Right atrium auricular region (tissue), 2 donors: ENCODE measurements at regions not wholly inside any gene's neighbourhood (a gene's known extent, or its start where the extent isn't known, plus 50 kb on each side); places are given as distances from the start of the nearest gene placed in this dataset.

ENCODE experiments used
- DNase-seq: peaks from one replicate; pipeline ENCODE4 v3.0.0-alpha.2; 2019; ENCODE audit warnings: low spot score
- H3K27ac ChIP-seq, 2 donors: fragments of 200-600 bp; sonication (generic); 1 replicate in 1 of 2; 2 replicates in 1 of 2; pipeline ENCODE4 v1.5.1; 2016 to 2019
- H3K27me3 ChIP-seq, 2 donors: fragments of 200-600 bp; sonication (generic); one replicate each; pipeline versions ENCODE4 v1.5.1 to v1.6.0; 2017 to 2019
- H3K36me3 ChIP-seq: fragments of 200-600 bp; sonication (generic); one replicate; pipeline ENCODE4 v1.5.1; 2016
- H3K4me1 ChIP-seq, 2 donors: fragments of 200-600 bp; sonication (generic); one replicate each; pipeline versions ENCODE4 v1.5.1 to v1.6.0; 2017 to 2019
- H3K4me3 ChIP-seq, 2 donors: fragments of 200-600 bp; sonication (generic); 1 replicate in 1 of 2; 2 replicates in 1 of 2; pipeline ENCODE4 v1.5.1; 2017 to 2019; ENCODE audit warnings: mild to moderate bottlenecking in 1 of 2, moderate library complexity in 1 of 2
- H3K9me3 ChIP-seq, 2 donors: fragments of 200-600 bp; sonication (generic); one replicate each; pipeline ENCODE4 v1.5.1; 2019
- TF ChIP-seq, protein P1 (sequence below), 2 donors: fragments of 200-600 bp; sonication (generic); IDR thresholded peaks; one replicate each; pipeline ENCODE4 v1.5.1; 2019; ENCODE audit warnings: antibody characterized with exemption in 2 of 2

DNA sequence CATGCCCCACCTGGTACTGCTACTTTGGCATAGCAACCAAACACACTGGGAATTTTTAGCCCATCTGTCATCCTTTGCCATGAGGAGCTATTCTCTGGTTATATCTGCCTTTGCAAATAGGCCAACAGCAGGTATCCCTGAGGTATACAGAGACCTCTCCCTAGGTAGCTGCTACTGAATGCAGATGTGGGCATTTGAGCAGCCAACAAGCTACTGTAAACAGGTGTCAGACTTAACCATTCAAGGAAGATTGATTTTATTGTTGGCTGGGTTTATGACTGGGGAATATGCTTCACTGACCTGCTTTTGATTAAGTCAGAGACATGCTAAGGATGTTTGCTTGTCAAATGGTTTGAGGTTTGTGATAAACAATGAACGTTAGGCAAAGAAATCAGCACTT, 183.2 kb downstream of the OXSM start:
- no peaks in the 10 kb centered on the region for H3K4me1 ChIP-seq
- no peak for DNase-seq
- no peaks in the 10 kb centered on the region for H3K27me3 ChIP-seq
- H3K36me3 ChIP-seq: no peaks in the 10 kb centered on the region
- no peak overlapping the region for H3K27ac ChIP-seq
- TF ChIP-seq, protein P1, sequence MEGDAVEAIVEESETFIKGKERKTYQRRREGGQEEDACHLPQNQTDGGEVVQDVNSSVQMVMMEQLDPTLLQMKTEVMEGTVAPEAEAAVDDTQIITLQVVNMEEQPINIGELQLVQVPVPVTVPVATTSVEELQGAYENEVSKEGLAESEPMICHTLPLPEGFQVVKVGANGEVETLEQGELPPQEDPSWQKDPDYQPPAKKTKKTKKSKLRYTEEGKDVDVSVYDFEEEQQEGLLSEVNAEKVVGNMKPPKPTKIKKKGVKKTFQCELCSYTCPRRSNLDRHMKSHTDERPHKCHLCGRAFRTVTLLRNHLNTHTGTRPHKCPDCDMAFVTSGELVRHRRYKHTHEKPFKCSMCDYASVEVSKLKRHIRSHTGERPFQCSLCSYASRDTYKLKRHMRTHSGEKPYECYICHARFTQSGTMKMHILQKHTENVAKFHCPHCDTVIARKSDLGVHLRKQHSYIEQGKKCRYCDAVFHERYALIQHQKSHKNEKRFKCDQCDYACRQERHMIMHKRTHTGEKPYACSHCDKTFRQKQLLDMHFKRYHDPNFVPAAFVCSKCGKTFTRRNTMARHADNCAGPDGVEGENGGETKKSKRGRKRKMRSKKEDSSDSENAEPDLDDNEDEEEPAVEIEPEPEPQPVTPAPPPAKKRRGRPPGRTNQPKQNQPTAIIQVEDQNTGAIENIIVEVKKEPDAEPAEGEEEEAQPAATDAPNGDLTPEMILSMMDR (IDR thresholded peaks at IDR 0.05): no peak
- no peak overlapping the region for H3K4me3 ChIP-seq
- H3K9me3 ChIP-seq: no peaks in the 10 kb centered on the region

DNA sequence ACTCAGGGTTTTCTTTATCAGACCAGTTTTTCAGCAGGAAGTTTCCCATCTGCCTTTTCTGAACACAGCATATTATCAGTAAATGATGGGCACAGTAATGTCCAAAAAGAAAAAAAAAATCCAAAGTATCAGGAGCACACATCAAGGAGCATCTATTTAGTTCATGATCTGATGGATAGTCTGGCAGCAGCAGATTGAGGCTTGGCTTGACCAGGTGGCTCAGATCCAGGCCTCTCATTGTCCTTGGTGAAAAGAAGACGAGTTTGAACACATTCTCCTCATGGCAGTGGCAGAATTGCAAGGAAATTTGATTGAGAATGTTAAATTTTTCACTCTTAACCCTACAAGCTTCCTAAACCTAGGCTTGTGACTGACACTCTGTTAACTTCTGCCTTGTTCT, 192.9 kb downstream of the OXSM start:
- no peak overlapping the region for H3K27ac ChIP-seq
- no peak for DNase-seq
- TF ChIP-seq, protein P1 (IDR thresholded peaks at IDR 0.05): no peak
- no peaks in the 10 kb centered on the region for H3K4me1 ChIP-seq
- no peaks in the 10 kb centered on the region for H3K36me3 ChIP-seq
- no peak overlapping the region for H3K4me3 ChIP-seq
- H3K9me3 ChIP-seq: no peaks in the 10 kb centered on the region
- no peaks in the 10 kb centered on the region for H3K27me3 ChIP-seq

DNA sequence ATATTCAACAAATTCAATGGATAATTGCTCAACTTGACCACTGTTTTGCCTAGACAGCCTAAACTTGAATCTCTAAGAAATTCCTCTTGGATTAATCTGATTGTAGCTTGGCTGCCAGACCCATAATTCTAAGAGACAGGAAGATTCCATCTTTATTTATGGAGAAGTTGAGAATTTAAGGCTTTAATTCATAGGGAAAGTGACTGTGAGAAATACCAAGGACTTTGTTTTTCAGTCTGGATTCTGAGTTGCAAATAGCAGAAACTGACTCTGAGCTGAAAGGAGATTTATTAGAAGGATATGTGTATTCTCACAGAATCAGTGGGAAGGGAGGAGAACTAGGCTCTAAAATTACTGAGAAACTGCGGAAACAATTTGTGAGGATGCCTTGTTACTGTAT, 195.7 kb downstream of the OXSM start:
- TF ChIP-seq, protein P1 (IDR thresholded peaks at IDR 0.05): no peak
- Histone ChIP-seq H3K4me3 (no peak overlapping the region), H3K9me3 (no peaks in the 10 kb centered on the region), H3K27ac (no peak overlapping the region), H3K4me1 (no peaks in the 10 kb centered on the region), H3K36me3 (no peaks in the 10 kb centered on the region), H3K27me3 (no peaks in the 10 kb centered on the region)
- no peak for DNase-seq

DNA sequence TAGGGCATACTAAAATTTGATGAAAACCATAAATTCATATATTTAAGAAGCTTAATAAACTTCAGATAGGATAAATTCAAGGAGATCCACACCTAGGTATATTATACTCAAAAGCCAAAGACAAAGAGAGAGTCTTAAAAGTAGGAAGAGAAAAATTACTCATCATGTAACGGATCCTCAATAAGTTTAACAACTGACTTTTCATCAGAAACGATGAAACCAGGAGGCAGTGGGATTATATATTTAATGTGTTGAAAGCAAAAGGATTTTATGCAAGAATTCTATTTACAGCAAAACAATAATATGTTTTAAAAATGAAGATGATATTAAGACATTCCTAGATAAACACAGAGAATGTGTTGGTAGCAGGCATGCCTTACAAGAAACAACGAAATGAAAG, 202.7 kb downstream of the OXSM start:
- H3K9me3 ChIP-seq: peaks cover 0 to 16% of the 10 kb centered on the region in 2 donors
- no peak for DNase-seq
- no peak overlapping the region for H3K27ac ChIP-seq
- TF ChIP-seq, protein P1 (IDR thresholded peaks at IDR 0.05): no peak
- no peaks in the 10 kb centered on the region for H3K36me3 ChIP-seq
- no peaks in the 10 kb centered on the region for H3K27me3 ChIP-seq
- H3K4me3 ChIP-seq: no peak overlapping the region
- H3K4me1 ChIP-seq: no peaks in the 10 kb centered on the region

DNA sequence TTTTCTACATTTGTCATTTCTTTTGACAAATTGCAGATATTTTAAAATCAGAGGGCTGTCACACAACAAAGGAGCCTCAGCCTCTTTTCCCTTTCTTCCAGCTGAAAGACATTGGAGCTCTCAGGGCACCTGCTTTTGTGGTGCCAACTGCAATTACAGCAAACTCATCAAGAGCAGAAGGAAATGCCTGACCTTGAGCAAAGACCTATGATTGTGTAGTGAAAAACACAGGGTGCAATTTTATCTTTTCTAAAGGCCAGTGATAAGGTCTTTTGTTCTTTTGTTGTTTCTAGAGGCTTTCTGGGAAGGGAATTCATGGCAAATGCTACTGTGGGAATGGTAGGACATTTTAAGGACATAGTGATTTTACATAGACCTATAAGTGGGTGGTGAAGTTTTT, 214.3 kb downstream of the OXSM start:
- TF ChIP-seq, protein P1 (IDR thresholded peaks at IDR 0.05): no peak
- Histone ChIP-seq H3K4me3 (no peak overlapping the region), H3K27ac (no peak overlapping the region), H3K4me1 (no peaks in the 10 kb centered on the region), H3K36me3 (no peaks in the 10 kb centered on the region), H3K27me3 (no peaks in the 10 kb centered on the region), H3K9me3 (peaks cover 0 to 10% of the 10 kb centered on the region in 2 donors)
- DNase-seq: no peak

DNA sequence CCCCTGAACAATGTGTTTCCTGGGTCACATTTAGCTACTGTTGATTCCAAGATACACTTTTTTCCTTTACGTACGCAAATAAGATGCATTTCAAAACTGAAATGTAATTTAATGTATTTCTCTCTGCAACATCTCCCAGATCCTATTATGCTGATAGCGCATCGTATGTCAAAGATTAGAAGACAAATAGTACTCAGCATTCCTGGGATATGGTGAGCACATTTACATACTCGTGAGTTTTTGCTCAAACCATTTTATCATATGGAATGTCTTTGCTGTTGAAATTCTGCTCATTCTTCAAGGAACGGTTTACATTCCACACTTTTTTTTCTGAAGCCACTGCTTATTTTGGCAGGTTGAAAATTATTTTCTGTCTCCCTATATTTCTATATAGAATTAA, 221.4 kb downstream of the OXSM start:
- no peaks in the 10 kb centered on the region for H3K27me3 ChIP-seq
- TF ChIP-seq, protein P1 (IDR thresholded peaks at IDR 0.05): no peak
- H3K4me3 ChIP-seq: no peak overlapping the region
- no peak overlapping the region for H3K27ac ChIP-seq
- H3K36me3 ChIP-seq: no peaks in the 10 kb centered on the region
- no peaks in the 10 kb centered on the region for H3K9me3 ChIP-seq
- DNase-seq: no peak
- H3K4me1 ChIP-seq: no peaks in the 10 kb centered on the region
